ENCODE measurements at regions not wholly inside any gene's neighbourhood (a gene's known extent, or its start where the extent isn't known, plus 50 kb on each side); places are given as distances from the start of the nearest gene placed in this dataset.

DNA sequence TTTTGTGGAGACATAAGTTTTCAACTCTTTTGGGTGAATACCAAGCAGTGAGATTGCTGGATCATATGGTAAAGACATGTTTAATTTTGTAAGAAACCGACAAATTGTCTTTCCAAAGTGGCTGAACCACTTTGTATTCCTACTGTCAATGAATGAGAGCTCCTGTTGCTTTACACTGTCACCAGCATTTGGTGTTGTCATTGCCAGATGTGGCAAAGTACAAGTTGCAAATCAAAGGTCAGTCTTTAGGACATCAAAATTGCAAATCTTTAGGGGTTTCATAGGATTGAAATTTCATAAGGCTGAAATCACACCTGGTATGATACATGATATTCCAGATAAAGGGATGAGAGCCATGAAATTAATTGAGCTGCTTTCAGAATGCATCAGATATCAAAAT, 67.7 kb upstream of the ELOVL6 start:
- Mint-ChIP-seq H3K27ac (no peak overlapping the region), H3K4me1 (ENCODE audit: low read depth) (peaks cover 4% of the 10 kb centered on the region), H3K9me3 (no peaks in the 10 kb centered on the region), H3K27me3 (peaks cover 5% of the 10 kb centered on the region), H3K36me3 (no peaks in the 10 kb centered on the region), H3K4me3 (no peak overlapping the region)
- no peak for DNase-seq
- intact Hi-C loops (cut with micrococcal nuclease) = no loop called here
- CTCF ChIA-PET = interaction anchor here (0.6 kb wide), 1 partner anchor 251 kb away, joined by 3 read pairs; no protein-coding TSS in a partner anchor
- POLR2A ChIA-PET = no interaction called here

DNA sequence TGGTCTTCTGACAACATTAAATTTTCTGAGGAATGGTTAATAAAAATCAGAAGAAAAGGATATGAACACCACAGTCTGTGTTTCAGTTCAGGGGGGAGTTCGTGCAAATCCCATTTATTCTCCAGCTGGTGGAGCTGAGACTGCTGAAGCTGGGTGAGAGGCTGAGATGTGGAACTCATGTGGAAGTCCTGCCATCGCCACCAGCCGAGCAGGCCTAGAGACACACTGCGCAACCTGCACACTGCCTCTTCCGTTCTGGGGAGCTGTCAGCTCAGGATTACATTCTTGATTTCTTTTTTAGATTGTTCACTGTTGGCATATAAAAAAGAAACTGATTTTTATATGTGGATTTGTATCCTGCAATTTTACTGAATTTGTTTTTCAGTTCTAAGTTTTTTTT, 66.6 kb upstream of the ELOVL6 start:
- H3K36me3 Mint-ChIP-seq = no peaks in the 10 kb centered on the region
- intact Hi-C loops (cut with micrococcal nuclease) = no loop called here
- POLR2A ChIA-PET = no interaction called here
- CTCF ChIA-PET = no interaction called here
- H3K4me3 Mint-ChIP-seq = no peak overlapping the region
- peaks cover 5% of the 10 kb centered on the region for H3K27me3 Mint-ChIP-seq
- peaks cover 4% of the 10 kb centered on the region for H3K4me1 Mint-ChIP-seq (ENCODE audit: low read depth)
- H3K9me3 Mint-ChIP-seq = no peaks in the 10 kb centered on the region
- no peak overlapping the region for H3K27ac Mint-ChIP-seq
- DNase-seq = no peak

DNA sequence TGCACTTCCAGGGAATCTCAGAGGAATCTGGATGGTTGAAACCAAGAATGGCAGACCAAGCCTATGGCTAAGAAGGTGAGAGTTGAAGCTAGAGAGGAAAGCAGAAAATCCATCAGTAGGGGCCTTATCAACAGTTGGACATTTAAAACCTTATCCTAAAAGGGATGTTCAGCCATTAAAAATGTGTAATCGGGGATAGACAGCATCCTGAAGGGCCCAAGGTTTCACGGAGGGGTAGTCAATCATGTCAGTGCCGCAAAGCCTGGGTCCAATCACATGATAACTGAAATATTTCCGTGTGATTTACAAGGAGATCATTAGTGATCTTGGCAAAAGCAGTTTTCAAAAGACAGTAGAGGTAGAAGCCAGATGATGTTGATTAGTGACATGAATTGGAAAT, 61.9 kb upstream of the ELOVL6 start:
- Mint-ChIP-seq H3K27me3 (no peaks in the 10 kb centered on the region), H3K36me3 (no peaks in the 10 kb centered on the region), H3K4me1 (ENCODE audit: low read depth) (no peaks in the 10 kb centered on the region), H3K27ac (no peak overlapping the region), H3K4me3 (no peak overlapping the region), H3K9me3 (no peaks in the 10 kb centered on the region)
- no peak for DNase-seq
- ChIA-PET CTCF (no interaction called here), POLR2A (no interaction called here)
- intact Hi-C loops (cut with micrococcal nuclease) = no loop called here

DNA sequence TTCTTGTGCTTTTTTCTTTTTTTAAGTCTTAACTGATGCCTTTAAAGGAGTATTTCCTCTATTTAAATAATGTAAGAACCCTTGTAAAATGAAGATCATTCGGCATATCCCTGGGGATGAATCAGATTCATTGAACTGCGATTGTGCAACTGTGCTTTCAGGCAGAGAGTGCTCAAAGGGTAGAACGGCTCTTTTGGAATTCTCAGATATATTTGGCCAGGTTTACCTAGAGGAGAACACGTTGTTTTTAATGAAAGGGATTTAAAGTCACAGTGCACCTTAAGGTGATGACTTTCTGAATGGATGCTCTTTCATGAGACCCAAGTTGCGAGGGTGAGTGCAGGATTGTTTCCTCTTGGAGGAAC, 51.6 kb upstream of the ELOVL6 start:
- Mint-ChIP-seq H3K4me1 (ENCODE audit: low read depth) (no peaks in the 10 kb centered on the region), H3K27me3 (peaks cover 2% of the 10 kb centered on the region), H3K36me3 (no peaks in the 10 kb centered on the region), H3K9me3 (no peaks in the 10 kb centered on the region), H3K27ac (no peak overlapping the region), H3K4me3 (no peak overlapping the region)
- no peak for DNase-seq
- POLR2A ChIA-PET = no interaction called here
- CTCF ChIA-PET = no interaction called here
- intact Hi-C loops (cut with micrococcal nuclease) = no loop called here

DNA sequence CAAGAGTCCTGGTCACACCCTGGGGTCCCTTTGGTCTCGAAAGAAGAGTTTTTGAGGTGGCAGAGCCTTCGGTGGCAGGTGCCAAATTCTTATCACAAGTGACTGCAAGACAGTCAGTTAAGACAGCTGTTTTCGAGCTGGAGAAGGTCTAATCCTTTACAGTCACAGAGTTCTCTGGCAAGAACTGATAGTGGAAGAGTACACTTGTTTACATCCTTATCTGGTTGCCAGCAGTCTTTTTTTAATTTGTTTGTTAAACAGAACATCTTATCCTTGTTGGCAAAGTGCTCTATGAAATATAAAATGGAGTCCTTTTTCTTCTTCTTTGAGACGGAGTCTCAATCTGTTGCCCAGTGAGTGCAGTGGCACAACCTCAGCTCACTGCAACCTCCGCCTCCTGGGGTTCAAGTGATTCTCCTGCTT, 50.4 kb upstream of the ELOVL6 start:
- H3K4me3 Mint-ChIP-seq = no peak overlapping the region
- DNase-seq = no peak
- CTCF ChIA-PET = no interaction called here
- intact Hi-C loops (cut with micrococcal nuclease) = no loop called here
- H3K36me3 Mint-ChIP-seq = no peaks in the 10 kb centered on the region
- no peak overlapping the region for H3K27ac Mint-ChIP-seq
- POLR2A ChIA-PET = no interaction called here
- H3K9me3 Mint-ChIP-seq = no peaks in the 10 kb centered on the region
- peaks cover 2% of the 10 kb centered on the region for H3K27me3 Mint-ChIP-seq
- no peaks in the 10 kb centered on the region for H3K4me1 Mint-ChIP-seq (ENCODE audit: low read depth)

Data from activated CD4-positive, alpha-beta memory T cell treated with anti-CD3 and anti-CD28 coated beads for 36 hours (primary cell).